Memory B cell (primary cell): ENCODE measurements at regions not wholly inside any gene's neighbourhood (a gene's known extent, or its start where the extent isn't known, plus 50 kb on each side); places are given as distances from the start of the nearest gene placed in this dataset.
A peak's percentile ranks its signal among the peaks of the same experiment; 100 is the strongest.
"Not testable (repeated sequence)": the region's sequence is repeated elsewhere in the genome, so short reads cannot be mapped to it uniquely, and the experiment has no call there.

Experiments
- ATAC-seq: fragments of 150-1000 bp; cut with Tn5 transposase; 2 replicates; pipeline ENCODE4 v1.10.0; 2021; ENCODE audit warnings: low read depth, mild to moderate bottlenecking, moderate library complexity
- DNase-seq, 2 donors: peaks; one replicate each; pipeline ENCODE4 v3.0.0; 2022; ENCODE audit warnings: low spot score in 2 of 2
- H3K27ac Mint-ChIP-seq: one replicate; pipeline ENCODE4 v1.8.0; 2022; ENCODE audit warnings: mild to moderate bottlenecking, moderate library complexity, mixed read lengths
- H3K27me3 Mint-ChIP-seq: one replicate; pipeline ENCODE4 v1.8.0; 2022; ENCODE audit warnings: mixed read lengths
- H3K36me3 Mint-ChIP-seq: one replicate; pipeline ENCODE4 v1.8.0; 2022; ENCODE audit warnings: mild to moderate bottlenecking, mixed read lengths
- H3K4me1 Mint-ChIP-seq: one replicate; pipeline ENCODE4 v1.8.0; 2022; ENCODE audit warnings: mixed read lengths
- H3K4me3 Mint-ChIP-seq: one replicate; pipeline ENCODE4 v1.8.0; 2022; ENCODE audit warnings: mild to moderate bottlenecking, moderate library complexity, mixed read lengths
- H3K9me3 Mint-ChIP-seq: one replicate; pipeline ENCODE4 v1.8.0; 2022; ENCODE audit warnings: mixed read lengths

GRCh38 chr1:145553795-145554194 lies 54.0 kb upstream of the GPR89A start:
- peaks cover 12% of the 10 kb centered on the region for H3K27me3 Mint-ChIP-seq
- H3K4me1 Mint-ChIP-seq, H3K27ac Mint-ChIP-seq, H3K4me3 Mint-ChIP-seq, H3K9me3 Mint-ChIP-seq, H3K36me3 Mint-ChIP-seq, DNase-seq, ATAC-seq: not testable (repeated sequence)

DNA sequence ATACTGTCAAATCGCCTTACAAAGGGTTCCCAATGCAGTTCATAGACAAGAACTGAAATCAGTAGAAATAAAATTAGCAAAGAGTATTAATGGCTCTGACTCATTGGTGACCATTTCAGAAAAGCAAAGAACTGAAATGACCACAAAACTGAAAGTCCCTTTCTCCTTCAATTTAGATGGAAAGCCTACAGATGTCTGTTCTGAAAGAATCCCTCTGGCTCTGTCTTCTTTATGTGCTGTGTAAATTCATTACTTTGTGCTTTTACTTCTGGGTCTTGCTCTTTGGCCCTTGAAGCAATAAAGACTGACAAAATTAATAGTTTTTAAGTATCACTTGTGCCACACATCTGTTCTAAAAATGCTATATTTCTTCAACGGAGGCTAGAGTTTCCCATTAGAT lies 62.7 kb upstream of the GPR89A start:
- Mint-ChIP-seq H3K36me3 (no peaks in the 10 kb centered on the region), H3K4me3 (no peak overlapping the region)

DNA sequence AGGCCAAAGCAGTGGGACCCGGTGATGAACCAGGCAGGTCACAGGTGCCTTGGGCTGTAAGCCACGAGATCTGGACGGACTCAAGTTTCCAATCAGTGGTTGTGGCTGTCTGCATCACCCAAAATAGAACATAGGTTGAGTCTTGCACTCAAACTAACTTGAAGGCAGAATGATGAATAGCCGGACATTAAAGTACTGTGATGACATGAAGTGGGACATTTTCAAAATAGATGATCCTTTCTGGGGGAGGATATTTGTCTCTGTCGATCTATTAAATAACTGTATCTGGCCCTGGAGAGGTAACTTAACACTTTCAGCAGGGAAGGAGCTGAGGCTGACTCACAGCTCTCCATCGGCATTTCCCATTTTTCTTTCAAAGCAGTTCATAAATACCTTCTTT lies 66.1 kb upstream of the GPR89A start:
- not testable (repeated sequence) for ATAC-seq, H3K9me3 Mint-ChIP-seq, H3K27ac Mint-ChIP-seq, H3K36me3 Mint-ChIP-seq, H3K4me3 Mint-ChIP-seq, H3K27me3 Mint-ChIP-seq, H3K4me1 Mint-ChIP-seq, DNase-seq

More for the DNA sequence above, 62.7 kb upstream of the GPR89A start:
- Mint-ChIP-seq H3K27me3 (peaks cover 4% of the 10 kb centered on the region), H3K27ac (no peak overlapping the region), H3K9me3 (no peaks in the 10 kb centered on the region), H3K4me1 (no peaks in the 10 kb centered on the region)
- DNase-seq (no peak), ATAC-seq (no peak)

DNA sequence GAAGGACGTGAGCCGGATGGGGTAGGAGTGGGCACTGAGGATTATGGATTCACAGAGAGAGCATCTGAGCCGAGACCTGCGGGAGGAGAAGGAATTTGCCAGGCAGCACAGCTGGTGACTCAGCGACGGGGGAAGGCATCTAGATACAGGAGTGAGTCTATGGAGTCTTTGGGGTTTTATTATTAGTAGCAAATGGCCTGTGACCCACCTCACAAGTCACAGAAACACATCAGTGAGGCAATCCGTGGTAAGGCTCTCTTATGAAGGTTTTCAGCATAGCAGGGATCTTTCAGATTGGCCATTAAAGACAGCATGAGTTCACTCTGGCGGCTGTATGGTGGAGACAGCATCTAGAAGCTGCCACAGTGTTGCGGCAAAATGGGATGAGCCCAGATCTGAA lies 66.5 kb upstream of the GPR89A start:
- H3K4me3 Mint-ChIP-seq, DNase-seq, ATAC-seq, H3K9me3 Mint-ChIP-seq, H3K36me3 Mint-ChIP-seq, H3K4me1 Mint-ChIP-seq, H3K27ac Mint-ChIP-seq, H3K27me3 Mint-ChIP-seq: not testable (repeated sequence)

DNA sequence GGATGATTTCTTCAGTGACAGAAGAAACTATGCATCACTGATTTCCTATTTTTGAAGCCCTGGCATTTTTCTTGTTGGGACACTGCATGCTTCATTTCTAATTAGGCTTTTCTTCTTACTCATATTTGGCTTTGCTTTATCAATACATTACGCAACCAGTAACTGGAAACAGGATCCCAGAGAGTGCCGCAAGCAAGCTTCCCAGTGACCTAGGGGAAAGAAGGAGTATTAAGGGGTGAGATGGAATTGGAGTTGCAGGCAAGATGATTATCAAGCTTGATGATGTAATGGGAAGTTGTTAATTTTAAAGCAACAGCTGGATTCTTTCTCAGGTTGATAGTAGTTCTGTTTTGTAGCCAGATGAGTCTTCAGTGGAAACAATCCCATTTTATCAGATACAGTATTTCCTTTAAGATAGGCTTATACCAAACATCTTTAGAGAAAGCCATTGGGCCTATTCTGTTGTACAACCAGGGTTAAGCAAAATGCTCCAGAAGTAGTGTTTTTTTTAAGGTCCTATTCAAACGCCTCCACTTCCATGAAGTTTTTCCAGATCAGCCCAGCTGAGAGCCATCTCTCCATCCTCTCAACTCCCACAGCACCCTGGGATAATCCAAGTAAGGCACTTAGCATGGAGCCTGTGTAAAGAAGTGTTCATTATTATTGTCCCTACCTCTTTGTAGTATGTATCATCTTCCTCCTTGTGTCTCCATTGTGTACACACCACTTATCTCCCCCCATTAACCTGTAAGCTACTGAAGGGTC lies 69.5 kb upstream of the GPR89A start:
- not testable (repeated sequence) for DNase-seq, H3K27ac Mint-ChIP-seq, H3K4me1 Mint-ChIP-seq, H3K4me3 Mint-ChIP-seq, ATAC-seq, H3K9me3 Mint-ChIP-seq, H3K36me3 Mint-ChIP-seq
- peaks cover 11% of the 10 kb centered on the region for H3K27me3 Mint-ChIP-seq

GRCh38 chr1:145537003-145537402 lies 70.8 kb upstream of the GPR89A start:
- H3K4me3 Mint-ChIP-seq, H3K36me3 Mint-ChIP-seq, H3K4me1 Mint-ChIP-seq, ATAC-seq, DNase-seq, H3K27ac Mint-ChIP-seq, H3K9me3 Mint-ChIP-seq: not testable (repeated sequence)
- H3K27me3 Mint-ChIP-seq = peaks cover 11% of the 10 kb centered on the region

DNA sequence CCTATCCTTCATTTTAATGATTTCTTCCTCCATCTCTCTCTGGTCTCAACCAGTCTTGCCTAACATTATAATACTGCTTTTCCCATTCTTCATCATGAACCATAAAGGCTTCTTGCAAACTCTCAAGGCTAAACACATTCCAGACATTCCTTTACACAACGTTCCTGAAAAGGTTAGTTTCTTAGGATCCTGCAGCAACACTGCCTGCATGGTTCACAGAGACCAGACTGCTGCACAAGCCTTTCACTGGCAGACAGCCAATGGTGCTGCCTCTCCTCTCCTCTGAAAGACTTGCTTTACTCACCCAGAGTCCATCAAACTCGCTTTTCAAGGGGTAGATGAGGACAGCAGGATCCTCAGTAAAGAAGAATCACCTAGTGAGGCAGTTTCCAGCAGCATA lies 72.3 kb upstream of the GPR89A start:
- H3K27me3 Mint-ChIP-seq, H3K36me3 Mint-ChIP-seq, ATAC-seq, H3K27ac Mint-ChIP-seq, H3K4me3 Mint-ChIP-seq, DNase-seq, H3K4me1 Mint-ChIP-seq, H3K9me3 Mint-ChIP-seq: not testable (repeated sequence)

GRCh38 chr1:145528068-145528564 lies 79.7 kb upstream of the GPR89A start:
- not testable (repeated sequence) for H3K4me1 Mint-ChIP-seq, H3K27ac Mint-ChIP-seq, DNase-seq, H3K9me3 Mint-ChIP-seq, ATAC-seq, H3K27me3 Mint-ChIP-seq, H3K4me3 Mint-ChIP-seq, H3K36me3 Mint-ChIP-seq

GRCh38 chr1:145520159-145520558 lies 87.6 kb upstream of the GPR89A start:
- H3K9me3 Mint-ChIP-seq, DNase-seq, H3K4me3 Mint-ChIP-seq, H3K36me3 Mint-ChIP-seq, H3K4me1 Mint-ChIP-seq, H3K27ac Mint-ChIP-seq, H3K27me3 Mint-ChIP-seq, ATAC-seq: not testable (repeated sequence)

DNA sequence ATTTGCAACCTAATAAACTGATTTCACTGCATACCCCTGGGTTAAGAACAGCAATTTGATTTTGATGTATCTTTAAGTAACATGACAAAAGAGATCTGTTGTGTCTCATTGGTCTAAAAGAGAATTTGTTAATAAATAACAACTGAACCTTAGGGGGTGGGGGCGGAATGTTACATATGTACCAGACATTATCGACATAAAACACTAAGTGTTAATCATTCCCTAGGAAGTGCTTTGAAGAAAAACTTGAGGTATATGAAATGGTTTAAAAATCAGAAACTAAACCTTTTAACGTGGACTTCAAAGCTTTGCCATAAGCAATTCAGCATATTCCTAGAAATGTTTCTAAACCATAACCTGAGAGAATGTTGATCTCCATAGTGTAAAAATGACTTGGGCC lies 88.5 kb upstream of the GPR89A start:
- H3K27ac Mint-ChIP-seq, H3K4me1 Mint-ChIP-seq, H3K4me3 Mint-ChIP-seq, ATAC-seq, H3K27me3 Mint-ChIP-seq, H3K36me3 Mint-ChIP-seq, DNase-seq, H3K9me3 Mint-ChIP-seq: not testable (repeated sequence)

GRCh38 chr1:145513017-145513416 lies 87.6 kb upstream of the NBPF20 start:
- DNase-seq = not testable (repeated sequence)

DNA sequence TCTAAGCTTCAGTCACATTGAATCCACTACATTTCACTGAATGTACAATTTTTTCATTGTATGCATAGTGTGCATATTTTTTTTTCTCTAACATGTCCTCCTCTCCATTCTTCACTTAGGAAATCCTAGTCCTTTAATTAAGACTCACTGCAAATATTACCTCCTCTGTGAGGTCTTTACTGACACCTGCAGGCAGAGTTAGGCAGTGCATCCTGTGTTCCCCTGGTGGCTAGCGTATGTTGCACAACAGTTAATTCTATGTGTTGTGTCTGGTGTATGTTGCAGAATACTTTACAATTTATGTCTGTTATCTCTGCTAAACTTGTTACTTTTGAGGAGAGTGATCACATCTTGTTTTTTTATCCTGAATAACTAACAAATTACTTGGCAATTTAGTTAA lies 82.7 kb upstream of the NBPF20 start:
- DNase-seq, H3K9me3 Mint-ChIP-seq, H3K27ac Mint-ChIP-seq, H3K4me1 Mint-ChIP-seq, H3K4me3 Mint-ChIP-seq, H3K36me3 Mint-ChIP-seq, H3K27me3 Mint-ChIP-seq: not testable (repeated sequence)
- ATAC-seq = peak; percentile 67

More at GRCh38 chr1:145513017-145513416, 87.6 kb upstream of the NBPF20 start:
- not testable (repeated sequence) for H3K27ac Mint-ChIP-seq, ATAC-seq, H3K36me3 Mint-ChIP-seq, H3K9me3 Mint-ChIP-seq, H3K4me1 Mint-ChIP-seq, H3K27me3 Mint-ChIP-seq, H3K4me3 Mint-ChIP-seq

DNA sequence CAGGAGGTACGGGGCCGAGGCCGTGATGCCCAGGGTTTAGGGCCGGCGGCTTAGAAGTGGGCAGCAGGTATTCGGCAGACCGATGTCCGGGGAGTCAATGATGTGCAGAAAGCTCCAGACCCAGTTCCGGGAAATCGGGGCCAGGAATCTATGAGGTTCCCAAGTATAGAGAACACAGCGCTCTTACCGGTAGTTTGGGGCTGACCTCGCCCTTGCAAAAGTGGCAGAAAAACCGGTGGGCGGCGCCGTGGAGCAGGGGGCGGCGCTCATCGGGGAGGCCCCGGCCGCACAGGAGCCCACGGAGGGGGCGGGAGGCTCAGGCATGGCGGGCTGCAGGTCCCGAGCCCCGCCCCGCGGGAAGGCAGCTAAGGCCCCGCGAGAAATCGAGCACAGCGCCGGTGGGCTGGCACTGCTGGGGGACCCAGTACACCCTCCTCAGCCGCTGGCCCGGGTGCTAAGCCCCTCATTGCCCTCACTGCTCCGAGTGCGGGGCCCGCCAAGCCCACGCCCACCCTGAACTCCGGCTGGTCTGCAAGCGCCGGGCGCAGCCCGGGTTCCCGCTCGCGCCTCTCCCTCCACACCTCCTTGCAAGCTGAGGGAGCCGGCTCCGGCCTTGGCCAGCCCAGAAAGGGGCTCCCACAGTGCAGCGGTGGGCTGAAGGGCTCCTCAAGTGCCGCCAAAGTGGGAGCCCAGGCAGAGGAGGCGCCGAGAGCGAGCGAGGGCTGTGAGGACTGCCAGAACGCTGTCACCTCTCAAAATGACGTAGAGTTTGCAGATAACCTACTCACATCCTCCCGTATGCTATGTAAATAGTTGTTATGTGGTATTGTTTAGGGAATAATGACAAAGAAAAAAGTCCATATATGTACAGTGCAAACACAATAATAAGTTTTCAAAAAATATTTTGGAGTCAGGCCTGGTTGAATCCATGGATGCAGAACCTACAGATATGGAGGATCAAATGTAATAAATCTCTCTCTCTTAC lies 80.6 kb upstream of the NBPF20 start:
- not testable (repeated sequence) for H3K27me3 Mint-ChIP-seq, H3K4me1 Mint-ChIP-seq, H3K4me3 Mint-ChIP-seq, H3K36me3 Mint-ChIP-seq, DNase-seq, H3K9me3 Mint-ChIP-seq, H3K27ac Mint-ChIP-seq
- ATAC-seq = peak; percentile 81

GRCh38 chr1:145504834-145505413 lies 79.5 kb upstream of the NBPF20 start:
- not testable (repeated sequence) for H3K9me3 Mint-ChIP-seq, DNase-seq, H3K36me3 Mint-ChIP-seq, H3K4me1 Mint-ChIP-seq, H3K4me3 Mint-ChIP-seq, H3K27ac Mint-ChIP-seq, H3K27me3 Mint-ChIP-seq
- peak; percentile 16 for ATAC-seq
